CD4-positive, alpha-beta memory T cell (primary cell): ENCODE measurements at regions not wholly inside any gene's neighbourhood (a gene's known extent, or its start where the extent isn't known, plus 50 kb on each side); places are given as distances from the start of the nearest gene placed in this dataset.

Source experiments
- CTCF ChIA-PET: fragments of 350-600 bp; sonication (Branson Sonifier 250); formaldehyde crosslinking; loops from one replicate; lab custom pipeline; 2021; ENCODE audit warnings: inconsistent platforms; ENCODE audit not compliant: partially characterized antibody; lab: Charles Lee
- POLR2A ChIA-PET: fragments of 350-600 bp; sonication (Branson Sonifier 250); formaldehyde crosslinking; loops from one replicate; lab custom pipeline; 2021; ENCODE audit not compliant: partially characterized antibody; lab: Charles Lee
- DNase-seq, 5 donors: peaks; one replicate each; pipeline versions ENCODE4 v3.0.0 to v3.0.0-alpha.2; 2020 to 2022; ENCODE audit warnings: mixed read lengths in 1 of 5
- H3K27ac ChIP-seq: one replicate; pipeline ENCODE4 v1.7.0; 2013; ENCODE audit warnings: low read depth, low read length
- H3K27me3 ChIP-seq: 2 replicates; pipeline ENCODE4 v1.7.0; 2013; ENCODE audit warnings: mild to moderate bottlenecking, low read length, moderate library complexity; ENCODE audit not compliant: insufficient read depth
- H3K36me3 ChIP-seq: 2 replicates; pipeline ENCODE4 v1.7.0; 2013; ENCODE audit warnings: mild to moderate bottlenecking, low read length, moderate library complexity; ENCODE audit not compliant: insufficient read depth
- H3K4me1 ChIP-seq: 2 replicates; pipeline ENCODE4 v1.7.0; 2013; ENCODE audit warnings: mild to moderate bottlenecking, low read length, moderate library complexity; ENCODE audit not compliant: insufficient read depth
- H3K4me3 ChIP-seq, 2 donors: one replicate each; pipeline ENCODE4 v1.7.0; 2013; ENCODE audit warnings: low read length in 2 of 2, mild to moderate bottlenecking in 1 of 2
- H3K9me3 ChIP-seq, 2 donors: one replicate each; pipeline ENCODE4 v1.7.0; 2013; ENCODE audit warnings: low read length in 2 of 2, control low read depth in 1 of 2; ENCODE audit not compliant: control insufficient read depth in 1 of 2
- H3K27ac Mint-ChIP-seq, 7 donors: one replicate each; pipeline ENCODE4 v1.8.0; 2020 to 2021; ENCODE audit warnings: mixed read lengths in 7 of 7, mild to moderate bottlenecking in 6 of 7, inconsistent platforms in 3 of 7, moderate library complexity in 3 of 7
- H3K27me3 Mint-ChIP-seq, 2 donors: one replicate each; pipeline ENCODE4 v1.8.0; 2020 to 2021; ENCODE audit warnings: mixed read lengths in 2 of 2
- H3K36me3 Mint-ChIP-seq, 2 donors: one replicate each; pipeline ENCODE4 v1.8.0; 2020 to 2021; ENCODE audit warnings: mixed read lengths in 2 of 2, inconsistent platforms in 1 of 2, mild to moderate bottlenecking in 1 of 2
- H3K4me1 Mint-ChIP-seq, 4 donors: one replicate each; pipeline ENCODE4 v1.8.0; 2020 to 2021; ENCODE audit warnings: mixed read lengths in 4 of 4, mild to moderate bottlenecking in 1 of 4
- H3K4me3 Mint-ChIP-seq, 8 donors: one replicate each; pipeline ENCODE4 v1.8.0; 2020 to 2021; ENCODE audit warnings: mixed read lengths in 8 of 8, mild to moderate bottlenecking in 7 of 8, moderate library complexity in 6 of 8, inconsistent platforms in 3 of 8
- H3K9me3 Mint-ChIP-seq, 8 donors: one replicate each; pipeline ENCODE4 v1.8.0; 2020 to 2021; ENCODE audit warnings: mixed read lengths in 8 of 8, mild to moderate bottlenecking in 5 of 8, inconsistent platforms in 3 of 8, moderate library complexity in 1 of 8
- intact Hi-C: fragments of 100-400 bp; cut with micrococcal nuclease; formaldehyde crosslinking; loops from one replicate; pipeline ENCODE4 v1.15.1; 2023

GRCh38 chr4:59535541-59535940 is 1664.6 kb upstream of the ADGRL3 start:
- Mint-ChIP-seq H3K36me3 (no peaks in the 10 kb centered on the region), H3K27ac (no peak overlapping the region), H3K27me3 (no peaks in the 10 kb centered on the region), H3K9me3 (peaks cover 0 to 14% (median 10%) of the 10 kb centered on the region in 8 donors), H3K4me3 (no peak overlapping the region), H3K4me1 (no peaks in the 10 kb centered on the region)
- intact Hi-C loops: no loop called here
- no peak overlapping the region for H3K27ac ChIP-seq
- DNase-seq: no peak
- POLR2A ChIA-PET: no interaction called here
- no peak overlapping the region for H3K4me3 ChIP-seq
- H3K36me3 ChIP-seq: no peaks in the 10 kb centered on the region
- H3K4me1 ChIP-seq: no peaks in the 10 kb centered on the region
- H3K9me3 ChIP-seq: no peaks in the 10 kb centered on the region
- no peaks in the 10 kb centered on the region for H3K27me3 ChIP-seq
- CTCF ChIA-PET: no interaction called here

GRCh38 chr4:59536428-59536827 is 1663.7 kb upstream of the ADGRL3 start:
- POLR2A ChIA-PET: no interaction called here

GRCh38 chr4:59537246-59537886 is 1662.8 kb upstream of the ADGRL3 start:
- Mint-ChIP-seq H3K36me3 (no peaks in the 10 kb centered on the region), H3K4me1 (no peaks in the 10 kb centered on the region), H3K27me3 (no peaks in the 10 kb centered on the region), H3K9me3 (peaks cover 4 to 18% (median 11%) of the 10 kb centered on the region in 8 donors), H3K4me3 (no peak overlapping the region), H3K27ac (no peak overlapping the region)
- Histone ChIP-seq H3K9me3 (no peaks in the 10 kb centered on the region), H3K27me3 (no peaks in the 10 kb centered on the region), H3K27ac (no peak overlapping the region), H3K4me3 (no peak overlapping the region), H3K4me1 (no peaks in the 10 kb centered on the region), H3K36me3 (no peaks in the 10 kb centered on the region)
- intact Hi-C loops: no loop called here
- ChIA-PET POLR2A (no interaction called here), CTCF (no interaction called here)
- DNase-seq: no peak

More at GRCh38 chr4:59536428-59536827, 1663.7 kb upstream of the ADGRL3 start:
- DNase-seq: no peak
- Histone ChIP-seq H3K36me3 (no peaks in the 10 kb centered on the region), H3K4me1 (no peaks in the 10 kb centered on the region), H3K27ac (no peak overlapping the region), H3K4me3 (no peak overlapping the region), H3K27me3 (no peaks in the 10 kb centered on the region), H3K9me3 (no peaks in the 10 kb centered on the region)
- no peaks in the 10 kb centered on the region for H3K4me1 Mint-ChIP-seq
- H3K4me3 Mint-ChIP-seq: no peak overlapping the region
- CTCF ChIA-PET: no interaction called here
- H3K9me3 Mint-ChIP-seq: peaks cover 0 to 18% (median 12%) of the 10 kb centered on the region in 8 donors
- no peaks in the 10 kb centered on the region for H3K36me3 Mint-ChIP-seq
- intact Hi-C loops: no loop called here
- H3K27ac Mint-ChIP-seq: no peak overlapping the region
- no peaks in the 10 kb centered on the region for H3K27me3 Mint-ChIP-seq

GRCh38 chr4:59539401-59539800 is 1660.7 kb upstream of the ADGRL3 start:
- peaks cover 5 to 18% (median 11%) of the 10 kb centered on the region in 8 donors for H3K9me3 Mint-ChIP-seq
- POLR2A ChIA-PET: no interaction called here

GRCh38 chr4:59540311-59540710 is 1659.8 kb upstream of the ADGRL3 start:
- Histone ChIP-seq H3K9me3 (no peaks in the 10 kb centered on the region), H3K4me3 (no peak overlapping the region), H3K27me3 (no peaks in the 10 kb centered on the region), H3K36me3 (no peaks in the 10 kb centered on the region), H3K27ac (no peak overlapping the region), H3K4me1 (no peaks in the 10 kb centered on the region)
- ChIA-PET CTCF (no interaction called here), POLR2A (no interaction called here)
- intact Hi-C loops: no loop called here
- H3K27ac Mint-ChIP-seq: no peak overlapping the region
- H3K4me3 Mint-ChIP-seq: no peak overlapping the region
- H3K27me3 Mint-ChIP-seq: no peaks in the 10 kb centered on the region
- H3K4me1 Mint-ChIP-seq: no peaks in the 10 kb centered on the region
- peaks cover 3 to 14% (median 10%) of the 10 kb centered on the region in 8 donors for H3K9me3 Mint-ChIP-seq
- no peaks in the 10 kb centered on the region for H3K36me3 Mint-ChIP-seq
- DNase-seq: no peak

More at GRCh38 chr4:59539401-59539800, 1660.7 kb upstream of the ADGRL3 start:
- DNase-seq: no peak
- H3K36me3 ChIP-seq: no peaks in the 10 kb centered on the region
- H3K4me3 ChIP-seq: no peak overlapping the region
- H3K4me1 ChIP-seq: no peaks in the 10 kb centered on the region
- Mint-ChIP-seq H3K27me3 (no peaks in the 10 kb centered on the region), H3K4me1 (no peaks in the 10 kb centered on the region), H3K36me3 (no peaks in the 10 kb centered on the region), H3K27ac (no peak overlapping the region), H3K4me3 (no peak overlapping the region)
- H3K27me3 ChIP-seq: no peaks in the 10 kb centered on the region
- intact Hi-C loops: no loop called here
- CTCF ChIA-PET: no interaction called here
- no peak overlapping the region for H3K27ac ChIP-seq
- no peaks in the 10 kb centered on the region for H3K9me3 ChIP-seq

GRCh38 chr4:59553063-59553720 is 1646.9 kb upstream of the ADGRL3 start:
- no peaks in the 10 kb centered on the region for H3K4me1 Mint-ChIP-seq
- no peaks in the 10 kb centered on the region for H3K9me3 ChIP-seq
- no peaks in the 10 kb centered on the region for H3K27me3 ChIP-seq
- no peak overlapping the region for H3K27ac Mint-ChIP-seq
- H3K27me3 Mint-ChIP-seq: no peaks in the 10 kb centered on the region
- no peak overlapping the region for H3K4me3 ChIP-seq
- no peaks in the 10 kb centered on the region for H3K36me3 Mint-ChIP-seq
- peaks cover 2 to 26% (median 8%) of the 10 kb centered on the region in 8 donors for H3K9me3 Mint-ChIP-seq
- ChIA-PET POLR2A (no interaction called here), CTCF (no interaction called here)
- no peaks in the 10 kb centered on the region for H3K4me1 ChIP-seq
- intact Hi-C loops: no loop called here
- H3K27ac ChIP-seq: no peak overlapping the region
- no peak for DNase-seq
- no peaks in the 10 kb centered on the region for H3K36me3 ChIP-seq
- H3K4me3 Mint-ChIP-seq: no peak overlapping the region

- intact Hi-C loops: no loop called here
- no peak for DNase-seq
- no peak overlapping the region for H3K27ac ChIP-seq
- no peaks in the 10 kb centered on the region for H3K36me3 ChIP-seq
- Mint-ChIP-seq H3K27ac (no peak overlapping the region), H3K4me3 (no peak overlapping the region), H3K9me3 (peaks cover under 1 to 26% (median 7%) of the 10 kb centered on the region in 8 donors), H3K36me3 (no peaks in the 10 kb centered on the region), H3K27me3 (no peaks in the 10 kb centered on the region), H3K4me1 (no peaks in the 10 kb centered on the region)
- H3K9me3 ChIP-seq: no peaks in the 10 kb centered on the region
- POLR2A ChIA-PET: no interaction called here
- no peaks in the 10 kb centered on the region for H3K27me3 ChIP-seq
- H3K4me1 ChIP-seq: no peaks in the 10 kb centered on the region
- CTCF ChIA-PET: no interaction called here
- H3K4me3 ChIP-seq: no peak overlapping the region
Measured at GRCh38 chr4:59553721-59554091, 1646.4 kb upstream of the ADGRL3 start.
